ENCODE measurements at regions not wholly inside any gene's neighbourhood (a gene's known extent, or its start where the extent isn't known, plus 50 kb on each side); places are given as distances from the start of the nearest gene placed in this dataset.

DNA sequence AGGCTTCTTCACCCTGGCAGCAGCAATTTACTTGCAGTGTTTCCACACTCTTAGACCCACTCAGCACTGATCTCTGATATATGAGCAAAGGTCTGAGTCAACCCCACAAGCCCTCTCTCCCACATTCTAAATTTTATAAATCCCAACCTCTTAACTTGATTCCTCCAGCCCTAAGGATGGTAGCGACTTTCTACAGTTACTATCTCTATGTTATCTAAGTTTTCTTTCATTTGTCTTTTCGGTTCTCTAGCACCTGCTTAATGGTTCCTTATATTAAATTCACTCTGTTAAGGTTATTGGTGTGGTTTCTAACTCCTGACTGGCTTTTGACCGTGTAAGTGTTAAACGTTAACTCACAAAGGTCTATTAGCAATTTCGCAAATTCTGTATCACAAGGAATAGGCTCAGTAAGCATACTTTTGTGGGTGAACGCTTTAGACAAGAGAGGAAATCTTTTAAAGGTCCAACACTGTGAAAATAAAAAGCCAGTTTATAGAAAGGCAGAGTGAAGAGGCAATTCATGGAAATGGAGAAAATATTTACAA is 99.3 kb downstream of the DLEU7 start:
- DNase-seq, result no peak
- POLR2A ChIA-PET (ENCODE audit: unreplicated experiment), result interaction anchor here (0.5 kb wide), 1 partner anchor 16 kb away, joined by 4 read pairs; no protein-coding TSS in a partner anchor
- Histone ChIP-seq H3K36me3 (ENCODE audit: control insufficient read depth, insufficient read depth, low read length) (no peaks in the 10 kb centered on the region), H3K9ac (ENCODE audit: low read depth, low read length) (no peak overlapping the region), H3K4me2 (ENCODE audit: low read depth, low read length) (no peak overlapping the region), H3K9me3 (ENCODE audit: control insufficient read depth, insufficient read depth, low read length) (peaks cover 5% of the 10 kb centered on the region; the same call in 1 of the 2 replicates), H3K14ac (replicated peaks; ENCODE audit: low read depth, low read length) (no peak overlapping the region), H2BK15ac (ENCODE audit: low read depth, low read length) (no peak overlapping the region), H2BK20ac (ENCODE audit: low read depth, low read length) (no peak overlapping the region), H2AK9ac (replicated peaks; ENCODE audit: low read depth, low read length, poor library complexity) (no peak overlapping the region), H3K18ac (ENCODE audit: low read depth, low read length) (no peak overlapping the region), H3K23ac (ENCODE audit: low read depth, low read length) (no peak overlapping the region), H4K5ac (ENCODE audit: low read depth, low read length) (no peak overlapping the region), H2BK120ac (ENCODE audit: low read depth, low read length) (no peak overlapping the region), H2BK5ac (ENCODE audit: low read depth, low read length, poor library complexity, severe bottlenecking) (no peak overlapping the region), H4K20me1 (ENCODE audit: insufficient read depth, low read length) (no peaks in the 10 kb centered on the region), H2AFZ (replicated peaks; ENCODE audit: low read length, poor library complexity) (no peak overlapping the region), H3K27ac (ENCODE audit: insufficient read depth, low read length) (no peak overlapping the region), H3K4me1 (ENCODE audit: control insufficient read depth, insufficient read depth, low read length) (no peaks in the 10 kb centered on the region), H4K91ac (ENCODE audit: insufficient read depth, low read depth, low read length) (no peak overlapping the region), H4K8ac (ENCODE audit: low read depth in 2 of 2, low read length in 2 of 2) (no peak overlapping the region), H3K4ac (ENCODE audit: low read depth, low read length) (no peak overlapping the region), H3K27me3 (ENCODE audit: control insufficient read depth, insufficient read depth, low read length) (peaks cover 12% of the 10 kb centered on the region), H3K9me1 (ENCODE audit: insufficient read depth, low read length) (no peaks in the 10 kb centered on the region), H3K79me1 (ENCODE audit: low read depth in 1 of 2, low read length in 2 of 2) (no peaks in the 10 kb centered on the region), H2AK5ac (ENCODE audit: low read depth, low read length) (no peak overlapping the region), H3K4me3 (ENCODE audit: insufficient read depth, low read depth, low read length) (no peak overlapping the region), H3K56ac (ENCODE audit: extremely low read depth, insufficient read depth, low read length) (no peak overlapping the region)
- intact Hi-C loops (cut with micrococcal nuclease) (no loop called here), in situ Hi-C loops (cut with MboI; ENCODE audit: low sequenced_read_pairs) (no loop called here), dilution Hi-C loops (cut with HindIII; ENCODE audit: low sequenced_read_pairs, unreplicated experiment) (no loop called here)
- BruUV-seq (replicated peaks), result no TSS peak
- CTCF ChIA-PET, result no interaction called here
- no peak for ATAC-seq (ENCODE audit: low read depth)
- TF ChIP-seq CEBPB (IDR thresholded peaks at IDR 0.05; ENCODE audit: low read depth, low read length), result no peak
- TF ChIP-seq CHD1 (IDR thresholded peaks at IDR 0.05; ENCODE audit: low read depth, low read length), result no peak
- TF ChIP-seq, protein P1, sequence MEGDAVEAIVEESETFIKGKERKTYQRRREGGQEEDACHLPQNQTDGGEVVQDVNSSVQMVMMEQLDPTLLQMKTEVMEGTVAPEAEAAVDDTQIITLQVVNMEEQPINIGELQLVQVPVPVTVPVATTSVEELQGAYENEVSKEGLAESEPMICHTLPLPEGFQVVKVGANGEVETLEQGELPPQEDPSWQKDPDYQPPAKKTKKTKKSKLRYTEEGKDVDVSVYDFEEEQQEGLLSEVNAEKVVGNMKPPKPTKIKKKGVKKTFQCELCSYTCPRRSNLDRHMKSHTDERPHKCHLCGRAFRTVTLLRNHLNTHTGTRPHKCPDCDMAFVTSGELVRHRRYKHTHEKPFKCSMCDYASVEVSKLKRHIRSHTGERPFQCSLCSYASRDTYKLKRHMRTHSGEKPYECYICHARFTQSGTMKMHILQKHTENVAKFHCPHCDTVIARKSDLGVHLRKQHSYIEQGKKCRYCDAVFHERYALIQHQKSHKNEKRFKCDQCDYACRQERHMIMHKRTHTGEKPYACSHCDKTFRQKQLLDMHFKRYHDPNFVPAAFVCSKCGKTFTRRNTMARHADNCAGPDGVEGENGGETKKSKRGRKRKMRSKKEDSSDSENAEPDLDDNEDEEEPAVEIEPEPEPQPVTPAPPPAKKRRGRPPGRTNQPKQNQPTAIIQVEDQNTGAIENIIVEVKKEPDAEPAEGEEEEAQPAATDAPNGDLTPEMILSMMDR (conservative IDR thresholded peaks at IDR 0.05; ENCODE audit: low read depth, low read length), result no peak
- TF ChIP-seq, protein P2, sequence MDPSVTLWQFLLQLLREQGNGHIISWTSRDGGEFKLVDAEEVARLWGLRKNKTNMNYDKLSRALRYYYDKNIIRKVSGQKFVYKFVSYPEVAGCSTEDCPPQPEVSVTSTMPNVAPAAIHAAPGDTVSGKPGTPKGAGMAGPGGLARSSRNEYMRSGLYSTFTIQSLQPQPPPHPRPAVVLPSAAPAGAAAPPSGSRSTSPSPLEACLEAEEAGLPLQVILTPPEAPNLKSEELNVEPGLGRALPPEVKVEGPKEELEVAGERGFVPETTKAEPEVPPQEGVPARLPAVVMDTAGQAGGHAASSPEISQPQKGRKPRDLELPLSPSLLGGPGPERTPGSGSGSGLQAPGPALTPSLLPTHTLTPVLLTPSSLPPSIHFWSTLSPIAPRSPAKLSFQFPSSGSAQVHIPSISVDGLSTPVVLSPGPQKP (IDR thresholded peaks at IDR 0.05; ENCODE audit: borderline replicate concordance, low read depth, low read length), result no peak
- no peak for TF ChIP-seq FOS (IDR thresholded peaks at IDR 0.05; ENCODE audit: low read depth, low read length)
- no peak for TF ChIP-seq RAD21 (IDR thresholded peaks at IDR 0.05; ENCODE audit: low read length)
- TF ChIP-seq, protein P3, sequence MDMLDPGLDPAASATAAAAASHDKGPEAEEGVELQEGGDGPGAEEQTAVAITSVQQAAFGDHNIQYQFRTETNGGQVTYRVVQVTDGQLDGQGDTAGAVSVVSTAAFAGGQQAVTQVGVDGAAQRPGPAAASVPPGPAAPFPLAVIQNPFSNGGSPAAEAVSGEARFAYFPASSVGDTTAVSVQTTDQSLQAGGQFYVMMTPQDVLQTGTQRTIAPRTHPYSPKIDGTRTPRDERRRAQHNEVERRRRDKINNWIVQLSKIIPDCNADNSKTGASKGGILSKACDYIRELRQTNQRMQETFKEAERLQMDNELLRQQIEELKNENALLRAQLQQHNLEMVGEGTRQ (IDR thresholded peaks at IDR 0.05; ENCODE audit: low read depth, low read length), result no peak
- no peak for TF ChIP-seq NFE2L2 (IDR thresholded peaks at IDR 0.05; ENCODE audit: low read depth, low read length)
- no peak for TF ChIP-seq MAZ (IDR thresholded peaks at IDR 0.05; ENCODE audit: borderline replicate concordance, low read depth, low read length)
- no peak for TF ChIP-seq RFX5 (IDR thresholded peaks at IDR 0.05; ENCODE audit: low read depth, low read length)
- whole genome bisulfite sequencing, 2 experiments (ENCODE audit: extremely low coverage in 2 of 2, insufficient read length in 1 of 2), result no CpG with 5 or more reads among the region's 6 CpGs
